HCT116 (cell line): ENCODE measurements at regions not wholly inside any gene's neighbourhood (a gene's known extent, or its start where the extent isn't known, plus 50 kb on each side); places are given as distances from the start of the nearest gene placed in this dataset.

Source experiments
- ATAC-seq: fragments of 200-7000 bp; cut with Tn5 transposase; 2 replicates; pipeline ENCODE4 v1.9.1; 2020; ENCODE audit warnings: mild to moderate bottlenecking, moderate library complexity
- BruUV-seq: library from RNA; stranded (reverse); fragments of 400-500 nt; replicated peaks from 2 replicates; lab custom pipeline; 2021; lab: Mats Ljungman, UMichigan
- CTCF ChIA-PET: fragments of 300-600 bp; sonication (Branson Sonifier 250); formaldehyde crosslinking; loops from one replicate; lab custom pipeline; 2021; ENCODE audit warnings: antibody characterized with exemption; lab: Charles Lee
- POLR2A ChIA-PET: fragments of 300-600, 350-600 bp; sonication (Branson Sonifier 250); formaldehyde crosslinking; loops from one replicate; lab custom pipeline; 2021; ENCODE audit warnings: antibody characterized with exemption; lab: Charles Lee
- RAD21 ChIA-PET, 2 experiments: fragments of 300-600 bp; sonication (Branson Sonifier 250); formaldehyde crosslinking; loops; one replicate each; lab custom pipeline; 2023; ENCODE audit warnings: low total read pairs in 2 of 2; ENCODE audit not compliant: uncharacterized antibody in 2 of 2, unreplicated experiment in 2 of 2, low non-redundant PET in 1 of 2; lab: Charles Lee
- DNase-seq: peaks from one replicate; pipeline ENCODE4 v3.0.0-alpha.2; 2010; ENCODE audit warnings: low read depth, low spot score
- H2AFZ ChIP-seq: fragments of 200-600 bp; shearing (Covaris generic), sonication (generic); 2 replicates; pipeline ENCODE4 v1.6.1; 2017; ENCODE audit warnings: low read depth, mixed run types, mixed read lengths, antibody characterized with exemption, low read length; ENCODE audit not compliant: poor library complexity, severe bottlenecking
- H3K27ac ChIP-seq: 2 replicates; pipeline ENCODE4 v1.5.1; 2012; ENCODE audit warnings: low read depth, low read length
- H3K27me3 ChIP-seq: fragments of 200-600 bp; sonication (generic); 2 replicates; pipeline ENCODE4 v1.6.1; 2016; ENCODE audit warnings: mixed run types, low read length, mixed read lengths; ENCODE audit not compliant: insufficient read depth
- H3K36me3 ChIP-seq, 2 experiments: fragments of 200-500 bp in 1 of 2; fragments of 200-600 bp in 1 of 2; sonication (Bioruptor generic) in 1 of 2; sonication (generic) in 1 of 2; 2 replicates each; pipeline versions ENCODE4 v1.5.1 to v1.6.1; 2014 to 2016; ENCODE audit warnings: low read length in 2 of 2, inconsistent platforms in 1 of 2, mixed read lengths in 1 of 2, mixed run types in 1 of 2; ENCODE audit not compliant: insufficient read depth in 2 of 2, control insufficient read depth in 1 of 2
- H3K4me1 ChIP-seq, 2 experiments: fragments of 200-600 bp in 1 of 2; sonication (generic) in 1 of 2; 2 replicates each; pipeline versions ENCODE4 v1.5.1 to v1.6.1; 2012 to 2017; ENCODE audit warnings: low read length in 2 of 2, inconsistent platforms in 1 of 2, mild to moderate bottlenecking in 1 of 2, mixed read lengths in 1 of 2, mixed run types in 1 of 2, moderate library complexity in 1 of 2; ENCODE audit not compliant: insufficient read depth in 2 of 2, control insufficient read depth in 1 of 2
- H3K4me2 ChIP-seq: fragments of 200-600 bp; sonication (generic); 2 replicates; pipeline ENCODE4 v1.6.1; 2017; ENCODE audit warnings: mixed run types, low read length, mixed read lengths
- H3K4me3 ChIP-seq, 2 experiments: fragments of 200-600 bp in 1 of 2; sonication (generic) in 1 of 2; replicated peaks in 1 of 2; 2 replicates each; pipeline ENCODE4 v1.5.1; 2011 to 2016; ENCODE audit warnings: low read length in 2 of 2, control low read depth in 1 of 2, low read depth in 1 of 2, mild to moderate bottlenecking in 1 of 2, mixed read lengths in 1 of 2, mixed run types in 1 of 2
- H3K79me2 ChIP-seq: fragments of 200-600 bp; sonication (generic); 2 replicates; pipeline ENCODE4 v1.6.1; 2017; ENCODE audit warnings: mild to moderate bottlenecking, mixed run types, low read length, moderate library complexity, mixed read lengths; ENCODE audit not compliant: insufficient read depth
- H3K9ac ChIP-seq: fragments of 200-600 bp; sonication (generic); 2 replicates; pipeline ENCODE4 v1.6.1; 2016; ENCODE audit warnings: low read length, mixed read lengths
- H3K9me2 ChIP-seq: fragments of 200-600 bp; sonication (generic), shearing (Covaris generic); 2 replicates; pipeline ENCODE4 v1.6.1; 2017; ENCODE audit warnings: mixed run types, mild to moderate bottlenecking, moderate library complexity; ENCODE audit not compliant: insufficient read depth
- H3K9me3 ChIP-seq, 2 experiments: fragments of 200-500 bp in 1 of 2; fragments of 200-600 bp in 1 of 2; sonication (Bioruptor generic) in 1 of 2; sonication (generic) in 1 of 2; 2 replicates each; pipeline ENCODE4 v1.6.1; 2014 to 2017; ENCODE audit warnings: low read length in 2 of 2, mixed read lengths in 2 of 2, inconsistent platforms in 1 of 2, low read depth in 1 of 2, mild to moderate bottlenecking in 1 of 2, mixed run types in 1 of 2, moderate library complexity in 1 of 2; ENCODE audit not compliant: control insufficient read depth in 1 of 2, insufficient read depth in 1 of 2
- H4K20me1 ChIP-seq: fragments of 200-600 bp; sonication (generic), shearing (Covaris generic); 2 replicates; pipeline ENCODE4 v1.6.1; 2017; ENCODE audit warnings: mixed run types, mild to moderate bottlenecking, moderate library complexity; ENCODE audit not compliant: insufficient read depth
- CEBPB ChIP-seq: IDR thresholded peaks from 2 replicates; pipeline ENCODE4 v1.6.1; 2012; ENCODE audit warnings: low read depth
- EZH2 ChIP-seq: fragments of 200-600 bp; sonication (generic); IDR thresholded peaks from 2 replicates; pipeline ENCODE4 v1.6.1; 2017; ENCODE audit warnings: antibody characterized with exemption, mixed run types
- FOSL1 ChIP-seq: IDR thresholded peaks from 2 replicates; pipeline ENCODE4 v1.6.1; 2012; ENCODE audit warnings: low read depth
- SIN3A ChIP-seq: IDR thresholded peaks from 2 replicates; pipeline ENCODE4 v1.6.1; 2012; ENCODE audit warnings: low read depth
- SRF ChIP-seq: IDR thresholded peaks from 2 replicates; pipeline ENCODE4 v1.6.1; 2012; ENCODE audit warnings: low read depth
- ZFX ChIP-seq: fragments of 450-650 bp; IDR thresholded peaks from 2 replicates; pipeline ENCODE4 v1.6.1; 2017
- ZNF274 ChIP-seq: fragments of 200-500 bp; sonication (Bioruptor generic); IDR thresholded peaks from 2 replicates; pipeline ENCODE4 v1.6.1; 2014; ENCODE audit warnings: mild to moderate bottlenecking, low read depth, low read length, inconsistent platforms
- intact Hi-C: fragments of 100-400 bp; cut with micrococcal nuclease; formaldehyde crosslinking; loops from 2 replicates; pipeline ENCODE4 v1.10.0; 2022
- TF ChIP-seq, protein P1 (sequence below): IDR thresholded peaks from 2 replicates; pipeline ENCODE4 v1.6.1; 2012
- TF ChIP-seq, protein P2 (sequence below): IDR thresholded peaks from 2 replicates; pipeline ENCODE4 v1.6.1; 2012
- TF ChIP-seq, protein P3 (sequence below): IDR thresholded peaks from 2 replicates; pipeline ENCODE4 v1.6.1; 2012; ENCODE audit warnings: low read depth

DNA sequence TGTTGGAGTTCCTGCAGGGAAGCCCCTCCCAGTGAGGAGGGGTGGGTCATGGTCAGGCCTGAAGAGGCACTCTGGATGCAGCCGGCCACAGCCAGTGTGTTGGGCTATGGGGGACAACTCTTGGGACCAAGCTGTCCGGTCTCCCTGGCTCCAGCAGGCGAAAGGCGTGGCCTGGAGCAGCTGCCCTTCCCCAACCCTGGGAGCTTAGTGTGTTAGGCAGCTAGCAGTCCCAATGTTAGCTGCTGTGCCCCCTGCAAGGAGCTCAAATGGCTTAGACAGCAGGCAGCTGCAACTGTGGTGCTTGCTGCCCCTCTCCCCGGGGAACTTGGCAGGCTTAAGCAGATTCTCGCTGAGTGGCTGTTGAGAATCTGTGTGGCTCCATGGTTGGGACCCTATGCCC, 67.5 kb upstream of the ACTBL2 start:
- RAD21 ChIA-PET, result no interaction called here
- Histone ChIP-seq H3K4me3 (no peak overlapping the region), H2AFZ (no peak overlapping the region), H4K20me1 (no peaks in the 10 kb centered on the region), H3K9ac (no peak overlapping the region), H3K4me1 (no peaks in the 10 kb centered on the region), H3K27ac (no peak overlapping the region), H3K79me2 (no peaks in the 10 kb centered on the region), H3K9me3 (no peaks in the 10 kb centered on the region), H3K9me2 (no peaks in the 10 kb centered on the region), H3K27me3 (no peaks in the 10 kb centered on the region), H3K36me3 (no peaks in the 10 kb centered on the region), H3K4me2 (no peak overlapping the region)
- no peak for DNase-seq
- intact Hi-C loops, result no loop called here
- TF ChIP-seq, protein P1, sequence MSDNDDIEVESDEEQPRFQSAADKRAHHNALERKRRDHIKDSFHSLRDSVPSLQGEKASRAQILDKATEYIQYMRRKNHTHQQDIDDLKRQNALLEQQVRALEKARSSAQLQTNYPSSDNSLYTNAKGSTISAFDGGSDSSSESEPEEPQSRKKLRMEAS, result no peak
- TF ChIP-seq ZNF274 (no peak), CEBPB (no peak), FOSL1 (no peak), SIN3A (no peak), SRF (no peak), EZH2 (no peak), ZFX (no peak)
- TF ChIP-seq, protein P2, sequence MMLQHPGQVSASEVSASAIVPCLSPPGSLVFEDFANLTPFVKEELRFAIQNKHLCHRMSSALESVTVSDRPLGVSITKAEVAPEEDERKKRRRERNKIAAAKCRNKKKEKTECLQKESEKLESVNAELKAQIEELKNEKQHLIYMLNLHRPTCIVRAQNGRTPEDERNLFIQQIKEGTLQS, result no peak
- TF ChIP-seq, protein P3, sequence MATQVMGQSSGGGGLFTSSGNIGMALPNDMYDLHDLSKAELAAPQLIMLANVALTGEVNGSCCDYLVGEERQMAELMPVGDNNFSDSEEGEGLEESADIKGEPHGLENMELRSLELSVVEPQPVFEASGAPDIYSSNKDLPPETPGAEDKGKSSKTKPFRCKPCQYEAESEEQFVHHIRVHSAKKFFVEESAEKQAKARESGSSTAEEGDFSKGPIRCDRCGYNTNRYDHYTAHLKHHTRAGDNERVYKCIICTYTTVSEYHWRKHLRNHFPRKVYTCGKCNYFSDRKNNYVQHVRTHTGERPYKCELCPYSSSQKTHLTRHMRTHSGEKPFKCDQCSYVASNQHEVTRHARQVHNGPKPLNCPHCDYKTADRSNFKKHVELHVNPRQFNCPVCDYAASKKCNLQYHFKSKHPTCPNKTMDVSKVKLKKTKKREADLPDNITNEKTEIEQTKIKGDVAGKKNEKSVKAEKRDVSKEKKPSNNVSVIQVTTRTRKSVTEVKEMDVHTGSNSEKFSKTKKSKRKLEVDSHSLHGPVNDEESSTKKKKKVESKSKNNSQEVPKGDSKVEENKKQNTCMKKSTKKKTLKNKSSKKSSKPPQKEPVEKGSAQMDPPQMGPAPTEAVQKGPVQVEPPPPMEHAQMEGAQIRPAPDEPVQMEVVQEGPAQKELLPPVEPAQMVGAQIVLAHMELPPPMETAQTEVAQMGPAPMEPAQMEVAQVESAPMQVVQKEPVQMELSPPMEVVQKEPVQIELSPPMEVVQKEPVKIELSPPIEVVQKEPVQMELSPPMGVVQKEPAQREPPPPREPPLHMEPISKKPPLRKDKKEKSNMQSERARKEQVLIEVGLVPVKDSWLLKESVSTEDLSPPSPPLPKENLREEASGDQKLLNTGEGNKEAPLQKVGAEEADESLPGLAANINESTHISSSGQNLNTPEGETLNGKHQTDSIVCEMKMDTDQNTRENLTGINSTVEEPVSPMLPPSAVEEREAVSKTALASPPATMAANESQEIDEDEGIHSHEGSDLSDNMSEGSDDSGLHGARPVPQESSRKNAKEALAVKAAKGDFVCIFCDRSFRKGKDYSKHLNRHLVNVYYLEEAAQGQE, result no peak
- ATAC-seq, result no peak
- CTCF ChIA-PET, result no interaction called here
- no TSS peak for BruUV-seq
- POLR2A ChIA-PET, result no interaction called here
